ENCODE measurements at regions not wholly inside any gene's neighbourhood (a gene's known extent, or its start where the extent isn't known, plus 50 kb on each side); places are given as distances from the start of the nearest gene placed in this dataset.
"Not testable (repeated sequence)": the region's sequence is repeated elsewhere in the genome, so short reads cannot be mapped to it uniquely, and the experiment has no call there.

DNA sequence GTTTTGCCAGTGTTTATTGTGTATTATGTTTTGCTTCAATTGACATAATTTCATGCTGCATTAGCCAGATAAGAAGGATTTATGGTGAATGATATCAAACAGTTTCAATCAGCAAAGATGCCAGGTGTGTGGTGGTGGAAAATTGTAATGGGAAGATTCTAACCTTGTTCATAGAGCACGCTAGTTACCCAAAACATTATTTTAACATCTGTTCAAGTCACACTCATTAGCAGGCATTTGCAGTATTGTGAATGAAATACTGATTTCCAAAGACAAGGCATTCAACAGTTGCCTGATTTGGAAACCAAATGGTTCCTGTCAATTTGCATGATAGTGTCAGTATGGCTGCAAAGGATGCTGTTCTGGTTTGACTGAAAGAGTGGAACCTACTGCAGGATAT lies 129.7 kb downstream of the EPC1 start:
- DNase-seq (ENCODE audit: low read depth, low spot score): no peak

GRCh38 chr10:32213838-32214237 lies 133.1 kb downstream of the EPC1 start:
- not testable (repeated sequence) for DNase-seq (ENCODE audit: low read depth, low spot score)

GRCh38 chr10:32211046-32211363 lies 136.0 kb downstream of the EPC1 start:
- DNase-seq (ENCODE audit: low read depth, low spot score): no peak

- no peak for DNase-seq (ENCODE audit: low read depth, low spot score)
These were observed 136.5 kb downstream of the EPC1 start for GRCh38 chr10:32210306-32211045.

DNA sequence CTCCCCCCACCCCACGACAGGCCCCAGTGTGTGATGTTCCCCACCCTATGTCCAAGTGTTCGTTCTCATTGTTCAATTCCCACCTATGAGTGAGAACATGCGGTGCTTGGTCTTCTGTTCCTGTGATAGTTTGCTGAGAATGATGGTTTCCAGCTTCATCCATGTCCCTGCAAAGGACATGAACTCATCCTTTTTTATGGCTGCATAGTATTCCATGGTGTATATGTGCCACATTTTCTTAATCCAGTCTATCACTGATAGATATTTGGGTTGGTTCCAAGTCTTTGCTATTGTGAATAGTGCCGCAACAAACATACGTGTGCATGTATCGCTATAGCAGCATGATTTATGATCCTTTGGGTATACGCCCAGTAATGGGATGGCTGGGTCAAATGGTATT lies 139.0 kb downstream of the EPC1 start:
- DNase-seq (ENCODE audit: low read depth, low spot score): not testable (repeated sequence)

- DNase-seq (ENCODE audit: low read depth, low spot score): peak; percentile 18
These were observed 139.4 kb downstream of the EPC1 start for GRCh38 chr10:32207544-32207943.

DNA sequence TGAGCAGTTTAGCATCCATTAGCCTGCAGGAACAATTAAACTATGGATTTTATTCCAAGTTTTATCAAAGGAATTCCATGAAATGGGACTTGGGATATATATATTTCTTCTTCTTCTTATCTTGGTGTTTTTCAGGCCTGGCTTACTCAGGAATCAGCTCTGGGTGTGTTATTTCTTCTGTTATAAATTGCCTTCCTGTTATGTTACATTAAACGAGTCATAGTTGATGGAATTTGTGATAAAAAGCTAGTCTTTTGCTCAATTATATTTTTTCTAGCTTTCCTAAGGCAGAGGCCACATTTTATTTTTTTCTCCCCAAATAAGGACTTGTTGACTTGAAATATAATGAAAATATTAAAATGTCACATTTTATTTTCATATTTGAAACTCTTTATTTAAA lies 141.3 kb downstream of the EPC1 start:
- no peak for DNase-seq (ENCODE audit: low read depth, low spot score)

DNA sequence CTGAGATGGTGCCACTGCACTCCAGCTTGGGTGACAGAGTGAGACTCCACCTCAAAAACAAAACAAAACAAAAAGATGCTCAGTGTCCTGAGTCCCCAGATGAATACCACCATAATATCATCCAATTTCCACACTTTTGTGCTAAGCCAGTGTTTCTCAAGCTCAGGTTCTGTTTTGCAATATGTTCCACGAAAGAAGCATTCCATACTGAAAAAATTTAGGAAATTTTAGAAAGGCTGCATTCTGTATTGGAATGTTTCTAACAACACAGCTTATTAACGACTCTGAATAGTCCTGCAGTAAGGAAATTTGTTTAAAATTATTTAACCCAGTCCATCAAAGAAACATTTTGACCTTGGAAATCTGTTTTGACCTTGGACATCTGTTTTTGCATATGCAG lies 142.4 kb downstream of the EPC1 start:
- DNase-seq (ENCODE audit: low read depth, low spot score): no peak

- no peak for DNase-seq (ENCODE audit: low read depth, low spot score)
These were observed 143.6 kb upstream of the KIF5B start for GRCh38 chr10:32199714-32200394.

DNA sequence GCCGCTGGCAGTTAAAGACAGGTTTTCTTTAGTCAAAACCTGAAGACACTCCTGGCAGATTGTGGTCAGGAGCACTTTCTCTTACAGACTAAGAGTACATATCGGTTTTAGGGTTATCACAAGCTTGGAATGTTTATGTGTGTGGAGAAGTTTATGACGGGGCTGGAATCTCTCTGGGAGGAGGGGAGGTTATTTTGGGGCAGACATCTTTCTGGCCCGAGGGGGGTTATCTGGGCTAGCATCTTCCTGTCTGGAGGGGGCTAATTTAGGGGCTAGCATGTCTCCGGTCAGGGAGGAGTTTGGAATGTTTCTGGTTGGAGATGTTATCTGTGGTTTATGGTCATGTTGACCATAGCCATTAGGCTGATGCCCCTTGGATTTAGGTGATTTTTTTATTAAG lies 141.2 kb upstream of the KIF5B start:
- no peak for DNase-seq (ENCODE audit: low read depth, low spot score)

DNA sequence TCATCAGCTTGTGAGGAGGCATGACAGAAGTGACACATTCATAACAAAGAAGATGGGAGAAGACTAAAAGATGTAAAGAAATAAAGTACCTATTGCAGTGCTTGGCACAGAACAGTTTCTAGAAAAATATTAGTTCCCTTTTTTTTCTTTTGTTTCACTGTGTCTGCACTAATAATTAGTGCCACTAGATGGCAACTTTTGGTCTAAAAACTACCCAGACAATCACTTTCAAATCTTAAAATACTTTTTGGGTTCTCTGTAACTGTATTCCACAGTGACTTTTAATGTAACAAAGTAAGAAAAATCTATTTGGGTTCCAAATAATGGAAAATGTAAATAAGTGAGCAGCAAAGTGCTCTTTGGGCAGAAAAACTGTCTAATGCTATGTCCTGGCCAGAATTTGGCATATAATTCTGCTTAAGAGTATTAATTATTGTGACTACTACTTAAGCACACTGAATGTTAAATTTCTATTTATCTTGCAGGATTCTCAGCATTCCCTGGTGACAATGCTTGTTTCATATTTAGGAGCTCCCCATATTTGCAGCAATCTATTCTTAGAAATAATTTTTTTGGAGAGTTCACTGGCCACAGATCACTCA lies 134.8 kb upstream of the KIF5B start:
- no peak for DNase-seq (ENCODE audit: low read depth, low spot score)

DNA sequence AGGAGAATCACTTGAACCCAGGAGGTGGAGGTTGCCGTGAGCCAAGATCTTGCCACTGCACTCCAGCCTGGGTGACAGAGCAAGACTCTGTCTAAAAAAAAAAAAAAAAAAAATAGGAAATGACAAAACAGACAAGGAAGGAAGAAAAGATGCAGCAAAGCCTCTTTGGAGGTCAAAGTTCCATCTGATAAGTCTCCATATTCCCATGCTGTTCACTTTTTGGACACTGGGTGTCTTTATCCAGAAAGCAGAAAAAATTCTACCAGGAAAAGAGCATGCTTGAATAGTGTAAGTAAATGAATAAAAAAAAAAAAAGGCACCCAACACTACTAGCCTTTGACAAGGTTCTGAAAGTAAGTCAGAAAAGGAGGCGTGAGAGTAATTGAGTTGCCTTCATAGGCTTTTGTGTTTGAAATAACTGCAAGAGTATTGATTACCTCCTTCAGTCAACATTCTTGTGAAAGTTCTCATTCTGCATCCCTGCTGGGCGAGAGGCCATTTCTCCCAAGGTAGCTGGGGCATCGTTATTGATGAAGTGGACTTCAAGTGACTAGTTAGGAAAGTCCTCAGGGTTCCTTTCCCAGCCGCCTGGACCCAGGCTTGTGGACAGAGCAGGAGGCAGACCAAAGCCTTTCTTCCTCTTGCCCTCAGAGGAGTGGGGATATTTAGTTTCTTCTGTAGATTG lies 133.3 kb upstream of the KIF5B start:
- no peak for DNase-seq (ENCODE audit: low read depth, low spot score)

DNA sequence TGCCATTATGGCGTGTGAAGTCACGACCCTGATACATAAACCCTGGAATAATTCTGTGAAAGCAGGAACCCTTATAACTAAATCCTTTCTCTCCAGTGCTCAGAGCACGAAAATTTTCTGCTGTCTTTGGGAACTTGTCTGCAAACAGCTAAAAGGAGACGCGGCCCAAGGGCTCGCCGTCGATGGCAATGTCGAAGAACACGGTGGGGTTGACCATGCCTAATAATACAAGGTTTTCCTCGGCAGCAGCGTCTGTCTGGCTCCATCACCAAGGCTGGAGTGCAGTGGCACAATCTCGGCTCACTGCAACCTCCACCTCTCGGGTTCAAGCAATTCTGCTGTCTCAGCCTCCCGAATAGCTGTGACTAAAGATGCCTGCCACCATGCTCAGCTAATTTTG lies 132.4 kb upstream of the KIF5B start:
- not testable (repeated sequence) for DNase-seq (ENCODE audit: low read depth, low spot score)

- no peak for DNase-seq (ENCODE audit: low read depth, low spot score)
These were observed 131.5 kb upstream of the KIF5B start for GRCh38 chr10:32187686-32188085.

DNA sequence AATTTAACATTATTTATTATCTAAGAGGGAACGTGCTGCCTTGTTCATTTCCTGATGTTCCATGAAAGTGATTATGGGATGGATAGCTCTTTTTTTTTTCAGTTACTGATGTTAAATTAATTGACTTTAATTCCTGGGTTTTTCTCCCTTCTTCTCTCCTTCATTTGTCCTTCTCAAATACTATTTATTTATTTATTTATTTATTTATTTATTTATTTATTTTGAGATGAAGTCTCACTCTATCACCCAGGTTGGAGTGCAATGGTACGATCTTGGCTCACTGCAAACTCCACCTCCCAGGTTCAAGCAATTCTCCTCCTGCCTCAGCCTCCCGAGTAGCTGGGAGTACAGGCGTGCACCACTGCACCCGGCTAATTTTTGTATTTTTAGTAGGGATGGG lies 127.4 kb upstream of the KIF5B start:
- DNase-seq (ENCODE audit: low read depth, low spot score): not testable (repeated sequence)

- DNase-seq (ENCODE audit: low read depth, low spot score): no peak
These were observed 126.3 kb upstream of the KIF5B start for GRCh38 chr10:32182476-32182875.

DNA sequence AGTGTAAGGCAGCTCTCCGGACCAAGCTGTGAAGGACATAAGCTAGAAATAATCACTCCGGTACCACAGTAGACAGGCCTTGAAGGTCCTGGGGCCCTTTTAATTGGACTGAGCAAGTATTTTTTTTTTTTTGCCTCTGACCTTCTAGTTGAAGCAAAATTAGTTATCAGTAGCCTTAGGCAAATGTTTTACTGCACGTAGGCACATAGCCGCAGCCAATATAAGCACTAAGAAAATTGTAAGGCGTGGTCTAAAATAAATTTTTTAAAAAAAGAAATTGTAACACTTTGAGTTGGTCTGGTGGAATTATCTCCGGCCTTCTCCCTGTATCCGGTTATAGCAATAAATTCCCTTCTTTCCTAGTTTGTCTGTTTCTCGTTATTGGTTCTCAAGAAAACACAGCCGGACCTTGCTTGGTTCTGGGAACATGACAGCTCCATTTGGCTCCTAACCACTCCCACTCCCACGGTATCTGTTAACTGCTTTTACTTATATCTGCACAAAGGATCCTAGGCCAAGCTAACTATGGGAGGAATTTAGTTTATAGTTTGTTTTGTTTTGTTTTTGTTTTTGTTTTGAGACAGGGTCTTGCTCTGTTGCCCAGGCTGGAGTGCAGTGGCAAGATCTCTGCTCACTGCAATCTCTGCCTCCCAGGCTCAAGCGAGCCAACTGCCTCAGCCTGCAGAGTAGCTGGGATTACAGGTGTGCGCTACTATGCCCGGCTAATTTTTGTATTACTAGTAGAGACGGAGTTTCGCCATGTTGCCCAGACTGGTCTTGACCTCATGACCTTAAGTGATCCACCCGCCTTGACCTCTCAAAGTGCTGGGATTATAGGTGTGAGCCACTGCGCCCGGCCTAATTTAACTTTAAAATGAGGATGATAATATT lies 124.4 kb upstream of the KIF5B start:
- no peak for DNase-seq (ENCODE audit: low read depth, low spot score)

GRCh38 chr10:32179836-32180235 lies 123.6 kb upstream of the KIF5B start:
- DNase-seq (ENCODE audit: low read depth, low spot score): no peak

- not testable (repeated sequence) for DNase-seq (ENCODE audit: low read depth, low spot score)
These were observed 121.4 kb upstream of the KIF5B start for GRCh38 chr10:32177594-32177993.

DNA sequence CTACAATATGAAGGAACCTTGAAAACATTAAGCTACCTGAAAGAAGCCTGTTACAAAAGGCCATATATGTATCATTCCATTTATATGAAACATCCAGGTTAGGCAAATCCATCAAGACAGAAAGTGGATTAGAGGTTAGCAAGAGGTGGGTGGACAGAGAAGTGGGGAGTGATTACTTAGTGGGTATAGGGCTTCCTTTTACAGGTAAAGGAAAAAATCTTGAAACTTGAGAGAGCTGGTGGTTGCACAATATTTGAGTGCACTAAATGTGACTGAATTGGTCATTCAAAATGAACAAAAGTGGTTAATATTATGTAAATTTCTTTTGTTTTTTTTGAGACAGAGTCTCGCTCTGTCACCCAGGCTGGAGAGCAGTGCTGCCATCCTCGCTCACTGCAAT lies 119.4 kb upstream of the KIF5B start:
- DNase-seq (ENCODE audit: low read depth, low spot score): no peak

DNA sequence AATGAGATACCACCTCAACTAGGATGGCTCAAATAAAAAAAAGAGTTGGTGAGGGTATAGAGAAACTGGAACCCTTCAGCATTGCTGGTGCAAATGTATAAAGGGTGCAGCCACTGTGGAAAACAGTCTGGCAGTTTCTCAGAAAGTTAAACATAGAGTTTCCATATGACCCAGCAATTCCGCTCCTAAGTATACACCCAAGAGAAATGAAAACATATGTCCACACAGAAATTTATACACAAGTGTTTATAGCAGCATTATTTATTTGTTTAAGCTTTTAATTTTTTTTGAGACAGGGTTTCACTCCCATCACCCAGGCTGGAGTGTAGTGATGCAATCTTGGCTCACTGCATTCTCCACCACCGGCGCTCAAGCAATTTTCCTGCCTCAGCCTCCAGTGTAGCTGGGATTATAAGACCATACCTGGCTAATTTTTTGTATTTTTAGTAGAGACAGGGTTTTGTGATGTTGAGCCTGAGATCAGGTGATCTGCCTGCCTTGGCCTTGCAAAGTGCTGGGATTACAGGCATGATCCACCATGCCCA lies 118.2 kb upstream of the KIF5B start:
- DNase-seq (ENCODE audit: low read depth, low spot score): no peak

Measured in activated CD4-positive, CD25-positive, alpha-beta regulatory T cell treated with anti-CD3 and anti-CD28 coated beads, Interleukin-2, amount 50 U/mL, for 16 hours (primary cell).